Embryonic facial prominence (tissue), 1 donor: ENCODE measurements at regions not wholly inside any gene's neighbourhood (a gene's known extent, or its start where the extent isn't known, plus 50 kb on each side); places are given as distances from the start of the nearest gene placed in this dataset.

ENCODE experiments used
- DNase-seq: peaks from one replicate; pipeline ENCODE4 v3.0.0-alpha.2; 2016; ENCODE audit errors: extremely low spot score

- DNase-seq: no peak
Measured at GRCh38 chr12:100741084-100741711, 53.4 kb upstream of the ANO4 start.

DNA sequence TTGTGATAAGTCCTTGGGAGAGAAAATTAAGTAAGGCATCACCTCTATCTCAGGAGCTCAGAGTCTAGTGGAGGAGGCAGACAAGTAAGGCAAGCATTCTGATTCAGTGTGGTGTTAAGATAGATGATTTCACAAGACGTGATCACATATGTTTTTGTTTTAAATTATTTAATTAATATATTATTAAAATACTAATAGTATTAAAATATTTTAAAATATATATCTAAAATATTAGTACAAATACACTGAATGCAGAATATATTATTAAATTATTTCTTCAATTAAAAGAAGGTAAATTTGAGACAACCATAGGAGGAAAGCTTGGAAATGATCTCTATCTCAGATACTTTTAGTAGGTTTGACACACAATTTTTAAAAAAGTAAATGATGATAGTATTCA is 51.5 kb upstream of the ANO4 start:
- no peak for DNase-seq
